ENCODE measurements at regions not wholly inside any gene's neighbourhood (a gene's known extent, or its start where the extent isn't known, plus 50 kb on each side); places are given as distances from the start of the nearest gene placed in this dataset.

- H3K4me3 ChIP-seq (ENCODE audit: low read depth, low read length) = no peak overlapping the region
- DNase-seq (ENCODE audit: low read depth) = no peak
- TF ChIP-seq CTCF (conservative IDR thresholded peaks at IDR 0.05; ENCODE audit: low read depth, low read length) = no peak
These were observed 281.7 kb downstream of the SLCO4C1 start for GRCh38 chr5:102014371-102014770.

- DNase-seq (ENCODE audit: low read depth) = no peak
- no peak overlapping the region for H3K4me3 ChIP-seq (ENCODE audit: low read depth, low read length)
- no peak for TF ChIP-seq CTCF (conservative IDR thresholded peaks at IDR 0.05; ENCODE audit: low read depth, low read length)
These were observed 285.4 kb downstream of the SLCO4C1 start for GRCh38 chr5:102010644-102011043.

- DNase-seq (ENCODE audit: low read depth) = no peak
- TF ChIP-seq CTCF (conservative IDR thresholded peaks at IDR 0.05; ENCODE audit: low read depth, low read length) = no peak
These were observed 298.8 kb downstream of the SLCO4C1 start for GRCh38 chr5:101997235-101997634.

GRCh38 chr5:101995585-101995984 lies 300.5 kb downstream of the SLCO4C1 start:
- no peak for DNase-seq (ENCODE audit: low read depth)
- no peak for TF ChIP-seq CTCF (conservative IDR thresholded peaks at IDR 0.05; ENCODE audit: low read depth, low read length)
- H3K4me3 ChIP-seq (ENCODE audit: low read depth, low read length) = no peak overlapping the region

More at GRCh38 chr5:101997235-101997634, 298.8 kb downstream of the SLCO4C1 start:
- H3K4me3 ChIP-seq (ENCODE audit: low read depth, low read length) = no peak overlapping the region

- H3K4me3 ChIP-seq (ENCODE audit: low read depth, low read length) = no peak overlapping the region
- no peak for DNase-seq (ENCODE audit: low read depth)
- TF ChIP-seq CTCF (conservative IDR thresholded peaks at IDR 0.05; ENCODE audit: low read depth, low read length) = no peak
These were observed 304.6 kb downstream of the SLCO4C1 start for GRCh38 chr5:101991486-101991885.

- TF ChIP-seq CTCF (conservative IDR thresholded peaks at IDR 0.05; ENCODE audit: low read depth, low read length) = no peak
- H3K4me3 ChIP-seq (ENCODE audit: low read depth, low read length) = no peak overlapping the region
- DNase-seq (ENCODE audit: low read depth) = no peak
These were observed 306.4 kb downstream of the SLCO4C1 start for GRCh38 chr5:101989659-101990058.

GRCh38 chr5:101977729-101978345 lies 318.2 kb downstream of the SLCO4C1 start:
- DNase-seq (ENCODE audit: low read depth) = peak; percentile 68
- peak; percentile 65 for TF ChIP-seq CTCF (conservative IDR thresholded peaks at IDR 0.05; ENCODE audit: low read depth, low read length)
- no peak overlapping the region for H3K4me3 ChIP-seq (ENCODE audit: low read depth, low read length)
